ENCODE measurements at regions not wholly inside any gene's neighbourhood (a gene's known extent, or its start where the extent isn't known, plus 50 kb on each side); places are given as distances from the start of the nearest gene placed in this dataset.

DNA sequence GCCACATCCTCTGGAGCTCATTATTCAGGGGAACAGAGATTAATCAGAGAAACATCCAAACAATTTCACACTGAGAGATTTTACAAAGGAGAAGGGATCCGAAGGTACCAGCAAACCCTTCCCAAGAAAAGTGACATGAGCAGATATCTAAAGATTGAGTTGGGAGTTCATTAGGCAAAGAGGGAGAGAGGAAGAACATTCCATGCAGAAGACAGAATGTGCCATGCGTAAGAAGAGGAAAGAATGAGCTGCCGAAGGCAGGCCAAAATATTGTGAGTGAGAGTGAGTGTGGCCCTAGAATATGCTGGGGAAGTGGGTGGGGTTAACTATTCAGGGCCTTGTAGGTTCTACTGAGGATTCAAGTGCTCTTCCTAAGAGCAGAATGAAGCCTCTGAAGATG, 50.0 kb upstream of the LYVE1 start:
- no peak for DNase-seq

Data from left hindlimb (tissue), 1 donor.